ENCODE measurements at regions not wholly inside any gene's neighbourhood (a gene's known extent, or its start where the extent isn't known, plus 50 kb on each side); places are given as distances from the start of the nearest gene placed in this dataset.

- peaks cover 37% of the 10 kb centered on the region for H3K27me3 Mint-ChIP-seq
- DNase-seq (ENCODE audit: low spot score in 2 of 2) (no peak), ATAC-seq (replicated peaks; ENCODE audit: extremely low read depth, poor library complexity, severe bottlenecking) (no peak)
- no peak overlapping the region for H3K27ac Mint-ChIP-seq (ENCODE audit: low read depth)
- no peaks in the 10 kb centered on the region for H3K9me3 Mint-ChIP-seq
- no peaks in the 10 kb centered on the region for H3K4me1 Mint-ChIP-seq
- H3K4me3 Mint-ChIP-seq, result no peak overlapping the region
- H3K36me3 Mint-ChIP-seq (ENCODE audit: insufficient read depth), result no peaks in the 10 kb centered on the region
Observed at GRCh38 chr10:29078919-29079318, 210.0 kb upstream of the LYZL1 start.

DNA sequence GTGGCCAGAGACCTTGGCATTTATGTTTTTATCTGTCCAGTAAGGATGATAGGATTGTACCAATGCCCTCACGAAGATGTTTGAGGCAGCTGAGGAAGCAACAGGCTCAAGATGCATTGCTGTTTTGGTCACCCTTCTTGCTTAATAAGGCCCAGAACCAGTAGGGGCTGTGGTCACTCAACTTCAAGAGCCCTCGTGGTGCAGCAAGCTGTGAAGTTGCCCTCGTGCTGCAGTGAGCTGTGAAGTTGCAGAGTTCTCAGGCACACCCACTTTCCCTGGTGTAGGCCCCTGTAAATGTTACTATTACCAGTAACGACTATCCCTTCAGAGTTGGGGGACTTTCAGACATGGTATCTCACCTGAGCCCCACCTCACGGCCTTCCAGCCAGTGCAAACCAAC is 207.6 kb upstream of the LYZL1 start:
- H3K27me3 Mint-ChIP-seq, result peaks cover 42% of the 10 kb centered on the region
- ATAC-seq (replicated peaks; ENCODE audit: extremely low read depth, poor library complexity, severe bottlenecking), result no peak
- no peak for DNase-seq (ENCODE audit: low spot score in 2 of 2)
- H3K4me3 Mint-ChIP-seq, result no peak overlapping the region
- H3K27ac Mint-ChIP-seq (ENCODE audit: low read depth), result no peak overlapping the region
- no peaks in the 10 kb centered on the region for H3K36me3 Mint-ChIP-seq (ENCODE audit: insufficient read depth)
- H3K4me1 Mint-ChIP-seq, result no peaks in the 10 kb centered on the region
- no peaks in the 10 kb centered on the region for H3K9me3 Mint-ChIP-seq

GRCh38 chr10:29081951-29082685 is 206.8 kb upstream of the LYZL1 start:
- DNase-seq (ENCODE audit: low spot score in 2 of 2), result no peak
- Mint-ChIP-seq H3K36me3 (ENCODE audit: insufficient read depth) (no peaks in the 10 kb centered on the region), H3K27ac (ENCODE audit: low read depth) (no peak overlapping the region), H3K4me1 (no peaks in the 10 kb centered on the region), H3K27me3 (peaks cover 42% of the 10 kb centered on the region), H3K4me3 (no peak overlapping the region), H3K9me3 (no peaks in the 10 kb centered on the region)
- no peak for ATAC-seq (replicated peaks; ENCODE audit: extremely low read depth, poor library complexity, severe bottlenecking)

DNA sequence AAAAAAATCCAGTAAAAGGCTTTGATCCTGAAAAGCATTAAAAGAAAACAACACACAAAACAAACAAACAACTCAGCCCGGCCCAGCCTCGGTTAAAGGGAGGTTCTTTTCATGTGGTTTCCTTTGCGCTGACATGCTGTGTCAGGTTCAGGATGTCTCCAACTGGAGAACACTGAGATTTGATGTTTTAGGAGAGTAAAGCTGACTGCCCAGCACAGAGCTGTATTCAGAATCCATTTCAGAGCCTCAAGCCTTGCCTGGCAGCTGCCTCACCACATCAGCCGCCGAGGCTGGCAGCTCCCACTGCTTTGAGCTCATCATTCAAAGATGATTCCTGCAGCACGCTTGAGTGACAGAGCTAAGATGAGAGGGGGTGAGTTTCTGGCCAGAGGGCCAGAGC is 205.8 kb upstream of the LYZL1 start:
- no peak for DNase-seq (ENCODE audit: low spot score in 2 of 2)
- H3K36me3 Mint-ChIP-seq (ENCODE audit: insufficient read depth), result no peaks in the 10 kb centered on the region
- H3K27ac Mint-ChIP-seq (ENCODE audit: low read depth), result no peak overlapping the region
- H3K27me3 Mint-ChIP-seq, result peaks cover 42% of the 10 kb centered on the region
- no peak for ATAC-seq (replicated peaks; ENCODE audit: extremely low read depth, poor library complexity, severe bottlenecking)
- H3K9me3 Mint-ChIP-seq, result no peaks in the 10 kb centered on the region
- no peaks in the 10 kb centered on the region for H3K4me1 Mint-ChIP-seq
- no peak overlapping the region for H3K4me3 Mint-ChIP-seq

DNA sequence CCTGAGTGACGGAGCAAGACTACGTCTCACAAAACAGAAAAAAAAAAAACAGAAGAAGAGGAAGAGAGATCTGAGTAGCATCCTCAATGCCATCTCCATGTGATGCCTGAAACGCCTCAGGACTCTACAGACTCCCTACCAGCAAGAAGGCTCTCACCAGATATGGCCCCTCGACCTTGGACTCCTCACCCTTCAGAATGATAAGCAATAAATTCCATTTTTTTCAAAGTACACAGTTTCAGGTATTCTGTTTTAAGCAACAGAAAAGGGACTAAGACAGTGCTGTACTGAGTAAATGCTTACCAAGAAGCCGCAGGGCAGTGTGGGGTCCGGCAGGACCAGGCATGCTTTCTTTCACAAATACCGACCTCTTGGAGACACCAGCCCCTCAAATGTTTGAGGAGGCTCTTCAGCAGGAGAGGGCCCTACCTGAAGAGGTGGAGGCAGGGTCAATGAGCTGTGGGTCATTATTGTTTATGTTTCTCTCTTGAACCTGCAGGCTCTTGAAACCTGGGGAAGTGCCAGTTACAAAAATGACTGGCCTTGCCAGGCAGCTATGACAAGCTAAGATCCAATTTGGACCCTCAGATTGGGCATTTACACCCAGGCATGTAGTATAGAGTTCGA is 204.1 kb upstream of the LYZL1 start:
- DNase-seq (ENCODE audit: low spot score in 2 of 2) (no peak), ATAC-seq (replicated peaks; ENCODE audit: extremely low read depth, poor library complexity, severe bottlenecking) (no peak)
- Mint-ChIP-seq H3K4me3 (no peak overlapping the region), H3K27ac (ENCODE audit: low read depth) (no peak overlapping the region), H3K4me1 (no peaks in the 10 kb centered on the region), H3K27me3 (peaks cover 31% of the 10 kb centered on the region), H3K9me3 (no peaks in the 10 kb centered on the region), H3K36me3 (ENCODE audit: insufficient read depth) (no peaks in the 10 kb centered on the region)

GRCh38 chr10:29089091-29089490 is 199.8 kb upstream of the LYZL1 start:
- Mint-ChIP-seq H3K27ac (ENCODE audit: low read depth) (no peak overlapping the region), H3K36me3 (ENCODE audit: insufficient read depth) (no peaks in the 10 kb centered on the region), H3K9me3 (peaks cover 8% of the 10 kb centered on the region), H3K4me1 (no peaks in the 10 kb centered on the region), H3K27me3 (peaks cover 9% of the 10 kb centered on the region), H3K4me3 (no peak overlapping the region)
- no peak for DNase-seq (ENCODE audit: low spot score in 2 of 2)
- no peak for ATAC-seq (replicated peaks; ENCODE audit: extremely low read depth, poor library complexity, severe bottlenecking)

GRCh38 chr10:29096303-29096824 is 192.5 kb upstream of the LYZL1 start:
- Mint-ChIP-seq H3K27ac (ENCODE audit: low read depth) (no peak overlapping the region), H3K27me3 (peaks cover 13% of the 10 kb centered on the region), H3K9me3 (peaks cover 16% of the 10 kb centered on the region), H3K36me3 (ENCODE audit: insufficient read depth) (no peaks in the 10 kb centered on the region), H3K4me1 (no peaks in the 10 kb centered on the region), H3K4me3 (no peak overlapping the region)
- ATAC-seq (replicated peaks; ENCODE audit: extremely low read depth, poor library complexity, severe bottlenecking) (no peak), DNase-seq (ENCODE audit: low spot score in 2 of 2) (no peak)

DNA sequence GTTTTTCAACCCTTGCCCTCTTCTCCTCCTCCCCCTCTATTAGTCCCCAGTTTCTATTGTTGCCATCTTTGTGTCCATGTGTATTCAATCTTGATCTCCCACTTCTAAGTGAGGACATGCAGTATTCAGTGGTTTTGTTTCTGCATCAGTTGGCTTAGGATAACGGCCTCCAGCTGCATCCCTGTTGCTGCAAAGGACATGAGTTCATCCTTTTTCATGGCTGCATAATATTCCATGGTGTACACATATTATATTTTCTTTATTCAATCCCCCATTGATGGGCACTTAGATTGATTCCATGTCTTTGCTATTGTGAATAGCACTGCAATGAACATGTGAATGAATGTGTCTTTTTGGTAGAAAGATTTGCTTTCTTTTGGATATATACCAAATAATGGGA is 190.4 kb upstream of the LYZL1 start:
- H3K27ac Mint-ChIP-seq (ENCODE audit: low read depth), result no peak overlapping the region
- no peak for DNase-seq (ENCODE audit: low spot score in 2 of 2)
- H3K4me1 Mint-ChIP-seq, result no peaks in the 10 kb centered on the region
- H3K27me3 Mint-ChIP-seq, result peaks cover 27% of the 10 kb centered on the region
- ATAC-seq (replicated peaks; ENCODE audit: extremely low read depth, poor library complexity, severe bottlenecking), result no peak
- H3K36me3 Mint-ChIP-seq (ENCODE audit: insufficient read depth), result no peaks in the 10 kb centered on the region
- H3K9me3 Mint-ChIP-seq, result peaks cover 16% of the 10 kb centered on the region
- no peak overlapping the region for H3K4me3 Mint-ChIP-seq

DNA sequence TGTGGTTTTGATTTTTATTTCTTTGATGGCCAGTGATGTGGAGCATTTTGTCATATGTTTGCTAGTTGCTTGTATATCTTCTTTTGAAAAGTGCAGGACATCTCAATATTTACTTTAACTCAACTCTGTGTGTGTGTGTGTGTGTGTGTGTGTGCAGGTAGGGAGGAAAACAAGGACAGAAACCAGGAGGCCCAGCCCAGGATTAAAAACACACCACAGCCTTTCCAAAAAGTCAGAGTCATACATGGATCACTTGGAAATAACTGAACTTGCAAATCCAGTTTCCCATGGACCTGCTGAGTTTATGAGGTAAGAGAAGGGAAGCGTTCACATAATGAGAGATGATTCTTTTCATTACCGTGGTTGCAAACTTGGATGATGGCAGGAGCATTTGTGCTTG is 189.9 kb upstream of the LYZL1 start:
- Mint-ChIP-seq H3K4me1 (no peaks in the 10 kb centered on the region), H3K4me3 (no peak overlapping the region), H3K9me3 (peaks cover 14% of the 10 kb centered on the region), H3K27ac (ENCODE audit: low read depth) (no peak overlapping the region), H3K27me3 (peaks cover 30% of the 10 kb centered on the region), H3K36me3 (ENCODE audit: insufficient read depth) (no peaks in the 10 kb centered on the region)
- no peak for DNase-seq (ENCODE audit: low spot score in 2 of 2)
- ATAC-seq (replicated peaks; ENCODE audit: extremely low read depth, poor library complexity, severe bottlenecking), result no peak

DNA sequence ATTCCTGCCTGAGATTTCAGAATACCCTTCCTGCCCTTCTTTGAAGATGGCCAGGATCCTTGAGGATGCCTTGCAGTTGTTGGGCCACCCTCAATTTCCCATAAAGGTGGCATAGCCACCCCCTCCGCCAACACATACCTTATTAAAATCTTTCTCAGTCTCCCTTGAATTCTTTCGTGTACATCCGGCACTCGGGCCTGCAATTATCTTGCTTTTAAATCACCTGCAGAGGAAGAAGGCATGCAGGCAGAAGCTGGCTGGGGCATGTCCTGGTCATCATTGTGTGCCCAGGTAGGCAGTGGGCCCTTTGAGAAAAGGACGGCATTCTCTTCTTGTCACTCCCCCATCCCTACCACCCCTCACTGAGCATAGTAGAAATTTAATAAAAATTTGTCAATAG is 189.5 kb upstream of the LYZL1 start:
- Mint-ChIP-seq H3K9me3 (peaks cover 15% of the 10 kb centered on the region), H3K27ac (ENCODE audit: low read depth) (no peak overlapping the region), H3K36me3 (ENCODE audit: insufficient read depth) (no peaks in the 10 kb centered on the region), H3K27me3 (peaks cover 34% of the 10 kb centered on the region), H3K4me3 (no peak overlapping the region), H3K4me1 (no peaks in the 10 kb centered on the region)
- ATAC-seq (replicated peaks; ENCODE audit: extremely low read depth, poor library complexity, severe bottlenecking) (no peak), DNase-seq (ENCODE audit: low spot score in 2 of 2) (no peak)

DNA sequence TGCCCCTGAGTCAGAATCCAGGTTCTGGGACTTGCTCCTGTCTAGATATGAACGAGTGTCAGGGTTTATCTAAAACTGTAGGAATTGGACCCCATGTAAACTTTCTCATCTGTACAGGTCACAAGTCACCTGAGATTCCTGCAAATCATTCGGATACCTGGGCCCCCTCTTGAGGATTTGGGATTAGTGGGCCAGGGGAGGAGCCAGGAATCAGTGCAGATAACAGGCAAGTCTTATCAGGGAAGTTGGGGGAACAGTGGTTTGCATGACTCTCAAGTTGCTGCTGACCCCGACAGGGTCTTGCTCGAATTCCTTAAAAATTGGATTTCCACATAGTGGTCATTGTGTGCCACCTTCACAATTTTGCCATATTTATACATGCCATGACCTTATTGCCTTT is 188.4 kb upstream of the LYZL1 start:
- DNase-seq (ENCODE audit: low spot score in 2 of 2) (no peak), ATAC-seq (replicated peaks; ENCODE audit: extremely low read depth, poor library complexity, severe bottlenecking) (no peak)
- Mint-ChIP-seq H3K4me1 (no peaks in the 10 kb centered on the region), H3K27ac (ENCODE audit: low read depth) (no peak overlapping the region), H3K4me3 (no peak overlapping the region), H3K36me3 (ENCODE audit: insufficient read depth) (no peaks in the 10 kb centered on the region), H3K27me3 (peaks cover 40% of the 10 kb centered on the region), H3K9me3 (peaks cover 17% of the 10 kb centered on the region)

GRCh38 chr10:29102233-29102632 is 186.6 kb upstream of the LYZL1 start:
- Mint-ChIP-seq H3K4me1 (no peaks in the 10 kb centered on the region), H3K4me3 (no peak overlapping the region), H3K36me3 (ENCODE audit: insufficient read depth) (no peaks in the 10 kb centered on the region), H3K9me3 (peaks cover 13% of the 10 kb centered on the region), H3K27me3 (peaks cover 50% of the 10 kb centered on the region), H3K27ac (ENCODE audit: low read depth) (no peak overlapping the region)
- DNase-seq (ENCODE audit: low spot score in 2 of 2), result no peak
- no peak for ATAC-seq (replicated peaks; ENCODE audit: extremely low read depth, poor library complexity, severe bottlenecking)

GRCh38 chr10:29102636-29103035 is 186.2 kb upstream of the LYZL1 start:
- H3K4me3 Mint-ChIP-seq, result no peak overlapping the region
- peaks cover 13% of the 10 kb centered on the region for H3K9me3 Mint-ChIP-seq
- ATAC-seq (replicated peaks; ENCODE audit: extremely low read depth, poor library complexity, severe bottlenecking) (no peak), DNase-seq (ENCODE audit: low spot score in 2 of 2) (no peak)
- H3K36me3 Mint-ChIP-seq (ENCODE audit: insufficient read depth), result no peaks in the 10 kb centered on the region
- H3K27ac Mint-ChIP-seq (ENCODE audit: low read depth), result no peak overlapping the region
- H3K27me3 Mint-ChIP-seq, result peaks cover 50% of the 10 kb centered on the region
- no peaks in the 10 kb centered on the region for H3K4me1 Mint-ChIP-seq
